RWPE2 (cell line): ENCODE measurements at regions not wholly inside any gene's neighbourhood (a gene's known extent, or its start where the extent isn't known, plus 50 kb on each side); places are given as distances from the start of the nearest gene placed in this dataset.

Experiments used
- ATAC-seq: fragments of 200-7000 bp; cut with Tn5 transposase; 3 replicates; pipeline ENCODE4 v1.9.1; 2021; ENCODE audit warnings: low read depth
- DNase-seq: peaks from one replicate; pipeline ENCODE4 v3.0.0-alpha.2; 2020; ENCODE audit warnings: low spot score
- H3K27ac ChIP-seq: fragments of 450-650 bp; 2 replicates; pipeline ENCODE4 v1.5.1; 2017; ENCODE audit warnings: mild to moderate bottlenecking; ENCODE audit not compliant: poor library complexity, severe bottlenecking
- H3K27me3 ChIP-seq: fragments of 250-450 bp; sonication (Bioruptor Pico); 2 replicates; pipeline ENCODE4 v1.5.1; 2021; ENCODE audit warnings: mild to moderate bottlenecking, moderate library complexity; ENCODE audit not compliant: insufficient read depth, poor library complexity, severe bottlenecking
- H3K36me3 ChIP-seq: fragments of 250-450 bp; sonication (Bioruptor Pico); 2 replicates; pipeline ENCODE4 v1.5.1; 2020; ENCODE audit warnings: low read depth, mild to moderate bottlenecking, moderate library complexity
- H3K4me1 ChIP-seq: fragments of 250-450 bp; sonication (Bioruptor Pico); 2 replicates; pipeline ENCODE4 v1.5.1; 2021; ENCODE audit warnings: mild to moderate bottlenecking, moderate library complexity; ENCODE audit not compliant: insufficient read depth, poor library complexity, severe bottlenecking
- H3K4me3 ChIP-seq: fragments of 250-450 bp; sonication (Bioruptor Pico); 2 replicates; pipeline ENCODE4 v1.5.1; 2021; ENCODE audit warnings: mild to moderate bottlenecking, moderate library complexity; ENCODE audit not compliant: severe bottlenecking
- H3K9me3 ChIP-seq: fragments of 250-450 bp; sonication (Bioruptor Pico); 2 replicates; pipeline ENCODE4 v1.5.1; 2021; ENCODE audit warnings: mild to moderate bottlenecking, moderate library complexity; ENCODE audit not compliant: severe bottlenecking
- TF ChIP-seq, protein P1 (sequence below): fragments of 450-650 bp; IDR thresholded peaks from one replicate; pipeline ENCODE4 v1.5.1; 2017; ENCODE audit warnings: mild to moderate bottlenecking, moderate library complexity; ENCODE audit not compliant: poor library complexity, severe bottlenecking

DNA sequence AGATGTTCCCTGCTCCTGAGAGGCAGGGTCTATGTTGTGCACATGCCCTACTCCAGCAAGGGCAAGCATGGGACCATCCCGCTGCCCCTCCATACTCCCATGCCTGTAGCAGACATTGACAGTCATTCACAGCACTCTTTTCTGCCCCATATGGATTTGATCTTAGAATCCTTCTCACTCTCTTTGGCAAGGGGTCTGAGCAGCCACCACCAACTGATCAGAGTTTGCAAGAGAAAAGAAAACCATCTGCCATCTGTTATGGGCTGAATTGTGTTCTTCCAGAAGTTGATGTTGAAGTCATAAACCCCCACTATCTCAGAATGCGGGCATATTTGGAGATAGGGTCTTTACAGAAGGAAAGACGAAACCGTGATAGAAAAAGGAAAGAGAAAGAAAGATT lies 315.1 kb upstream of the CLINT1 start:
- TF ChIP-seq, protein P1, sequence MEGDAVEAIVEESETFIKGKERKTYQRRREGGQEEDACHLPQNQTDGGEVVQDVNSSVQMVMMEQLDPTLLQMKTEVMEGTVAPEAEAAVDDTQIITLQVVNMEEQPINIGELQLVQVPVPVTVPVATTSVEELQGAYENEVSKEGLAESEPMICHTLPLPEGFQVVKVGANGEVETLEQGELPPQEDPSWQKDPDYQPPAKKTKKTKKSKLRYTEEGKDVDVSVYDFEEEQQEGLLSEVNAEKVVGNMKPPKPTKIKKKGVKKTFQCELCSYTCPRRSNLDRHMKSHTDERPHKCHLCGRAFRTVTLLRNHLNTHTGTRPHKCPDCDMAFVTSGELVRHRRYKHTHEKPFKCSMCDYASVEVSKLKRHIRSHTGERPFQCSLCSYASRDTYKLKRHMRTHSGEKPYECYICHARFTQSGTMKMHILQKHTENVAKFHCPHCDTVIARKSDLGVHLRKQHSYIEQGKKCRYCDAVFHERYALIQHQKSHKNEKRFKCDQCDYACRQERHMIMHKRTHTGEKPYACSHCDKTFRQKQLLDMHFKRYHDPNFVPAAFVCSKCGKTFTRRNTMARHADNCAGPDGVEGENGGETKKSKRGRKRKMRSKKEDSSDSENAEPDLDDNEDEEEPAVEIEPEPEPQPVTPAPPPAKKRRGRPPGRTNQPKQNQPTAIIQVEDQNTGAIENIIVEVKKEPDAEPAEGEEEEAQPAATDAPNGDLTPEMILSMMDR: no peak
- DNase-seq (no peak), ATAC-seq (no peak)
- no peak overlapping the region for H3K4me3 ChIP-seq
- H3K4me1 ChIP-seq: no peaks in the 10 kb centered on the region
- no peak overlapping the region for H3K27ac ChIP-seq
- H3K36me3 ChIP-seq: no peaks in the 10 kb centered on the region
- H3K27me3 ChIP-seq: no peaks in the 10 kb centered on the region
- no peaks in the 10 kb centered on the region for H3K9me3 ChIP-seq

DNA sequence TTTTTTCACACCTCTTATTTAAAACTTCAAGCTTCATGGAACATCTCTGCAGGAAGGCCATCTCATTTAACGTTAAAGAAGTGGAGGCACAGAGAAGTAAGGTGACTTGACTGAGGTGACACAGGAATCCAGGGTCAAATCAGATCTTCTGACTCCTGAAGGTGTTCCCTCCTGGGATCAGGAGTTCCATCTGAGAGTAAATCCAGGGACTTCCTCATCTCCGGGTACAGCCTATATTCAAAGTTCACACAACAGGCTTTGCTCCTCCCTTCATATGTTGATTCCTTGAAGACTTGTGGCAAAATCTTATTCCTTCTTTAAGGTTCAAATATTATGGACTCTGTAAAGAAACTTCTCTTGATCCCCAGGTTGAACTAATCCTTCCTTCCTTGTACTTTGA lies 313.1 kb upstream of the CLINT1 start:
- Histone ChIP-seq H3K9me3 (no peaks in the 10 kb centered on the region), H3K27ac (no peak overlapping the region), H3K36me3 (no peaks in the 10 kb centered on the region), H3K4me1 (no peaks in the 10 kb centered on the region), H3K27me3 (no peaks in the 10 kb centered on the region), H3K4me3 (no peak overlapping the region)
- DNase-seq: no peak
- ATAC-seq: no peak
- TF ChIP-seq, protein P1: no peak

GRCh38 chr5:158170534-158170933 lies 311.6 kb upstream of the CLINT1 start:
- no peak overlapping the region for H3K4me3 ChIP-seq
- TF ChIP-seq, protein P1: no peak
- H3K27ac ChIP-seq: no peak overlapping the region
- H3K27me3 ChIP-seq: no peaks in the 10 kb centered on the region
- H3K36me3 ChIP-seq: no peaks in the 10 kb centered on the region
- DNase-seq (no peak), ATAC-seq (no peak)
- no peaks in the 10 kb centered on the region for H3K4me1 ChIP-seq
- H3K9me3 ChIP-seq: no peaks in the 10 kb centered on the region

DNA sequence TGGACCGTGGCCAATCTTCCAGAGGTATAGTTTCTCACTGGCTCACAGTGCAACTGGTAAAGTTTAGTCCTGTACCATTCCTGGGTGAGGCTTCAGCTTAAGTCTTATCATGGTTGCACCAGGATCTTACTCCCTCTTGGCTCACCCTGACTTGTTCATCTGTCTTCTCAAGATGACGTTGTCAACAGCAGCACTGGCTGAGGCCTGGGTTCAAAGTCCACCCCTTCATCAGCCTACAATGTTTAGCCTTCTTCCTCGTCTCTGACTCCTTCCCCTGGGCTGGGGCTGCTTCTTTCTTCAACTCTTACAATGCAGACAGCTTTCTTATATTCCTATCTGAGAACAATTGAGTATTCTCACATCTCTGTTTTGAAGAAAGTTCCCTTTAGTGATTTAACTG lies 311.1 kb upstream of the CLINT1 start:
- no peak for ATAC-seq

DNA sequence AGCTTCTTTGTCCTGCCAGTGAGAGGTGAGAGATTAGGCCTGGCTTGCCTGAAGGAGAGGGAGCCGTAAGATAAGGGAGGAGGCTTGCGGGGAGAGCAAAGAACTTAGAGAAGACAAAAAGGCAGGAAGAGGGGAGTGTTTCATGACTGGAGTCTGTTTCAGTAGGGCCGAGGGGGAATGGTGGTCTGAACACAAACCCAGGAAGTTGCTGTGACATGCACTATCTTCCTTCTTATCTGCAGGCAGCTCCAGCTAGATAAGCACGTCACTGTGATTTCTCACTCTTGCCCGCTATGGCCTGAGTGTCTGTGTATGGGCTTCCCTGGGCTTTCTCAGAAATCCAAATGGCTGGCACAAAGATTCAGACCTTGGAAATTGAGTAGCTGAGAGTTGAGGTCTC lies 307.5 kb upstream of the CLINT1 start:
- H3K27ac ChIP-seq: no peak overlapping the region
- TF ChIP-seq, protein P1: no peak
- no peaks in the 10 kb centered on the region for H3K36me3 ChIP-seq

More for the DNA sequence above, 311.1 kb upstream of the CLINT1 start:
- no peak overlapping the region for H3K27ac ChIP-seq
- DNase-seq: no peak
- H3K36me3 ChIP-seq: no peaks in the 10 kb centered on the region
- no peaks in the 10 kb centered on the region for H3K9me3 ChIP-seq
- H3K27me3 ChIP-seq: no peaks in the 10 kb centered on the region
- no peaks in the 10 kb centered on the region for H3K4me1 ChIP-seq
- no peak overlapping the region for H3K4me3 ChIP-seq
- TF ChIP-seq, protein P1: no peak

More for the DNA sequence above, 307.5 kb upstream of the CLINT1 start:
- H3K4me1 ChIP-seq: no peaks in the 10 kb centered on the region
- peaks cover 12% of the 10 kb centered on the region for H3K27me3 ChIP-seq
- DNase-seq (no peak), ATAC-seq (no peak)
- no peaks in the 10 kb centered on the region for H3K9me3 ChIP-seq
- H3K4me3 ChIP-seq: no peak overlapping the region
